SK-N-SH treated with all-trans-retinoic acid at 6 μM for 48 hours (cell line): ENCODE measurements at regions not wholly inside any gene's neighbourhood (a gene's known extent, or its start where the extent isn't known, plus 50 kb on each side); places are given as distances from the start of the nearest gene placed in this dataset.

Experiments
- CSRNP3 ChIP-seq: fragments of 250-450 bp; sonication (Bioruptor Pico); IDR thresholded peaks from 2 replicates; pipeline ENCODE4 v1.5.1; 2021; ENCODE audit warnings: mild to moderate bottlenecking, moderate library complexity
- RARB ChIP-seq: fragments of 250-450 bp; sonication (Bioruptor Pico); IDR thresholded peaks from 2 replicates; pipeline ENCODE4 v1.8.0; 2021; ENCODE audit warnings: mild to moderate bottlenecking, moderate library complexity
- ZFP3 ChIP-seq: fragments of 250-450 bp; sonication (Bioruptor Pico); IDR thresholded peaks from 2 replicates; pipeline ENCODE4 v1.5.0; 2020; ENCODE audit warnings: mild to moderate bottlenecking, moderate library complexity

GRCh38 chr4:116588783-116589182, 496.6 kb downstream of the TRAM1L1 start:
- TF ChIP-seq ZFP3 = no peak
- no peak for TF ChIP-seq RARB
- TF ChIP-seq CSRNP3 (CRISPR knock-in tag) = no peak
